ENCODE measurements at regions not wholly inside any gene's neighbourhood (a gene's known extent, or its start where the extent isn't known, plus 50 kb on each side); places are given as distances from the start of the nearest gene placed in this dataset.

DNA sequence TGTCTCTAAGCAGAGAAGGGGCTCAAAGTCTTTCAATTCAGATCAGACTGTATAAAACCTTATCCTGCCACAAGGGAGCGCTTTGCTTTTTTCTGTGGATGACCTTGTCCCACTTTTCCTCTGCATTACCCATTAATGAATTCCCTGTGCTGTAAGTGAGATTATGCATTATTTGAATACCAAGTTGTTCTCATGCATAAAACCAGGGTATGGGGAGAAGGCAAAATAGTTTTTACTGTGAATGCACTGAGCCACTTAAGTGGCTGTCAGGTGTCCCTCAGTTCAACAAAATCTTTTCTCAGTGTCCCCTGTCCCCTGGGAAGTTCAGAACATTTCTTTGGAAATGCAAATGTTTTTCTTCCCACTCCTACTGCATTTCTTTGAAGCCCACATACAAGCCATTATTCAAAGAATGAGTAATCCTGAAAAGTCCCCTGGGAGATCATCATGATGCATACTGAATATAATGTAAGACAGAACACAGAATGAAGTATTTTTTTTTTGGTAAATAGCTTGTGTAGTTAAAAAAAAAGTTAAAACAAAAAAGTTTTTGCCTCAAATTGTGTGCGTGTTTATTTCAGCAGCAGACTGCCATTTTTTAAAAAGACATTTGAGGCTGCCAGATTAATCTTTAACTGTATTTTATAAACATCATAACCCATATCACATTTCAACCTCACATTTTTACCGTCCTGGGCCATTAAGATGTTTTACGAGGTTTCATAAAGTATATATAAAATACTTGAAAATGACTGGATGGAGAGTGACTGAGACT lies 506.7 kb upstream of the PCDH9 start:
- Histone ChIP-seq H3K27me3 (ENCODE audit: control insufficient read depth, insufficient read depth, low read length) (no peaks in the 10 kb centered on the region), H3K36me3 (ENCODE audit: control insufficient read depth, insufficient read depth, low read length) (no peaks in the 10 kb centered on the region), H3K4me3 (ENCODE audit: low read depth, low read length) (no peak overlapping the region)
- TF ChIP-seq, protein P1, sequence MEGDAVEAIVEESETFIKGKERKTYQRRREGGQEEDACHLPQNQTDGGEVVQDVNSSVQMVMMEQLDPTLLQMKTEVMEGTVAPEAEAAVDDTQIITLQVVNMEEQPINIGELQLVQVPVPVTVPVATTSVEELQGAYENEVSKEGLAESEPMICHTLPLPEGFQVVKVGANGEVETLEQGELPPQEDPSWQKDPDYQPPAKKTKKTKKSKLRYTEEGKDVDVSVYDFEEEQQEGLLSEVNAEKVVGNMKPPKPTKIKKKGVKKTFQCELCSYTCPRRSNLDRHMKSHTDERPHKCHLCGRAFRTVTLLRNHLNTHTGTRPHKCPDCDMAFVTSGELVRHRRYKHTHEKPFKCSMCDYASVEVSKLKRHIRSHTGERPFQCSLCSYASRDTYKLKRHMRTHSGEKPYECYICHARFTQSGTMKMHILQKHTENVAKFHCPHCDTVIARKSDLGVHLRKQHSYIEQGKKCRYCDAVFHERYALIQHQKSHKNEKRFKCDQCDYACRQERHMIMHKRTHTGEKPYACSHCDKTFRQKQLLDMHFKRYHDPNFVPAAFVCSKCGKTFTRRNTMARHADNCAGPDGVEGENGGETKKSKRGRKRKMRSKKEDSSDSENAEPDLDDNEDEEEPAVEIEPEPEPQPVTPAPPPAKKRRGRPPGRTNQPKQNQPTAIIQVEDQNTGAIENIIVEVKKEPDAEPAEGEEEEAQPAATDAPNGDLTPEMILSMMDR (IDR thresholded peaks at IDR 0.05; ENCODE audit: insufficient read depth, low read length, poor library complexity, severe bottlenecking) = peak; percentile 55
- DNase-seq (ENCODE audit: low read depth) = peak; percentile 53

DNA sequence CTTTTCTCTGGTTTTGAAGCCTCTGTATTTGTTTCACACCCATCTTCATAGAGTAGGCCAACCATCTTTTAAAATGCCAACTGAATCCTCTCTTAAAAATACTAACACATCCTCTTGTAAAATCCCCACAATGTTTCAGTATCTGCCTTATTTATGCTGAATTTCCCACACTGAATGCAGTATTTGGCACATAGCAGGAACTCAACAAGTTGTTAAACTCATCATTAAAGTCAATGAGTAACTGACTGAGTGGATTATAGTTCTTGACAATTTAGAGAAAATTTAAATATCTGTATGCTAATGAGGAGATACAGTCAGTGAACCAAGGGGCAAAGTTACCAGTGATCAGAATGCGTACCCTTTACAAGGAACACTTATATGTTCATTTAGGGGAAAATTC lies 505.5 kb upstream of the PCDH9 start:
- H3K4me3 ChIP-seq (ENCODE audit: low read depth, low read length) = no peak overlapping the region
- no peak for DNase-seq (ENCODE audit: low read depth)
- TF ChIP-seq, protein P1 (IDR thresholded peaks at IDR 0.05; ENCODE audit: insufficient read depth, low read length, poor library complexity, severe bottlenecking) = no peak
- no peaks in the 10 kb centered on the region for H3K27me3 ChIP-seq (ENCODE audit: control insufficient read depth, insufficient read depth, low read length)
- no peaks in the 10 kb centered on the region for H3K36me3 ChIP-seq (ENCODE audit: control insufficient read depth, insufficient read depth, low read length)

DNA sequence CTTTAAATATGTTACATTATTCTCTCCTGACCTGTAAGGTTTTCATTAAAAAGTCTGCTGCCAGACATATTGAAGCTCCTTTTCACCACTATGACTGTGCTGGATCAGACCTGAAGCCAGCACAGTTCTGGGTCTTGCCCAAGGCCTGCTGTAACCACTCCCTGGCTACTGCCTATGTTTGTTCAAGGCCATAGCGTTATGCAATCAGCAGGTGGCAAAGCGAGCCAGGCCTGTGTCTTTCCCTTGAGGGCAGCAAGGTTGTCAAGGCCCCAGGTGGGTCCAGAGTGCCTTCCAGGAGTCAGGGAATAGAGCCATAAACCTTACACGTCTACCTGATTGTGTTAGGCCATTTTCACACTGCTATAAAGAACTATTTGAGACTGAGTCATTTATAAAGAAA lies 496.8 kb upstream of the PCDH9 start:
- TF ChIP-seq, protein P1 (IDR thresholded peaks at IDR 0.05; ENCODE audit: insufficient read depth, low read length, poor library complexity, severe bottlenecking) = no peak
- no peak overlapping the region for H3K4me3 ChIP-seq (ENCODE audit: low read depth, low read length)
- no peaks in the 10 kb centered on the region for H3K27me3 ChIP-seq (ENCODE audit: control insufficient read depth, insufficient read depth, low read length)
- H3K36me3 ChIP-seq (ENCODE audit: control insufficient read depth, insufficient read depth, low read length) = no peaks in the 10 kb centered on the region
- DNase-seq (ENCODE audit: low read depth) = no peak

DNA sequence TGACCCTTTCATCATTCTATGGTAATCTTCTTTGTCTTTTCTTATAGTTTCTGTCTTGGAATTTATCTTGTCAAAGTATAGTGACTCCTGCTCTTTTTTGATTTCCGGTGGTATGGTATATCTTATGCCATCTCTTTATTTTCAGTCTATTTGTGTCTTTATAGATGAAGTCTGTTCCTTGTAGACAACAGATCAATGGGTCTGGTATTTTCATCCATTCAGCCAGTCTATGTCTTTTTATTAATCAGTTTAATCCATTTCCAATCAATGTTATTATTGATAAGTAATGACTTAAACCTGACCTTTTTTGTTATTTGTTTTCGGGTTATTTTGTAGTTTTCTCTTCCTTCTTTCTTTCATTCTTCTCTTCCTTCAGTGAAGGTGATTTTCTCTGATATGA lies 495.9 kb upstream of the PCDH9 start:
- H3K27me3 ChIP-seq (ENCODE audit: control insufficient read depth, insufficient read depth, low read length) = no peaks in the 10 kb centered on the region
- DNase-seq (ENCODE audit: low read depth) = no peak
- no peaks in the 10 kb centered on the region for H3K36me3 ChIP-seq (ENCODE audit: control insufficient read depth, insufficient read depth, low read length)
- H3K4me3 ChIP-seq (ENCODE audit: low read depth, low read length) = no peak overlapping the region
- TF ChIP-seq, protein P1 (IDR thresholded peaks at IDR 0.05; ENCODE audit: insufficient read depth, low read length, poor library complexity, severe bottlenecking) = no peak

DNA sequence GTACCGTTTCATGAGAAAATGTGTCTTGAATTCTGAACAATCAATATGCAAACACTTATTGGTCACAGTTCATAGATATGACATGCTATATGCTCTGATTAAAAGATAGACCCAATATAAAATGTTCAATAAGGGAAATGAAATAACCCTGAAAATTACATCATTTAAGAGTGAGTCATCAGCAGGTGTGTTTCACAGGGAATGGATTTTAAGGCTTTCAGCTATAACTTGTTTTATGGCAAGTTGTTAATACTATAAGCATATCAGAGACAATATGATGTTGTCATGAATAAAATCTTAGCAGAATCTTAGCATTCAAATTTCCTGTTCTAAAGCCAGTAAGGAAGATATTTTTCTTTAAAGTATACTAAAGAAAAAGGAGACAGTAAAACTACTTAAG lies 483.4 kb upstream of the PCDH9 start:
- Histone ChIP-seq H3K36me3 (ENCODE audit: control insufficient read depth, insufficient read depth, low read length) (no peaks in the 10 kb centered on the region), H3K4me3 (ENCODE audit: low read depth, low read length) (no peak overlapping the region), H3K27me3 (ENCODE audit: control insufficient read depth, insufficient read depth, low read length) (no peaks in the 10 kb centered on the region)
- TF ChIP-seq, protein P1 (IDR thresholded peaks at IDR 0.05; ENCODE audit: insufficient read depth, low read length, poor library complexity, severe bottlenecking) = no peak
- DNase-seq (ENCODE audit: low read depth) = no peak

DNA sequence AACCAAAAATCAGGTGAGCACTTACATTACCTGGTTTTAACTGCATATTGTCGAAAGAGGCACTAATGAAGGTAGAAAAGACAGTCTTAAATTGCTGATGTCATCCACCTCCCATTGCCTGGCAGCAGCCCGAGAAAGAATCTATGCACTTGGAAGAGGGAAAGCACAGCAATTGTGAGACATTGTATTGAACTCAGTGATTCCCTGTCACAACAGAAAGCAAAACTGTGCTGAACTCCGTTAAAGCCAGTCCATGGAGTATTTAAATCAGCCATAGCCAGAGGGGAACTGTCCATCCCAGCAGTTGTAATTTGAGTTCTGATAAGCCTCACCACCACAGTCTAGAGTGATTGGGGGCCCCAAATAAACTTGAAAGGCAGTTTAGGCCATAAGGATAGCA lies 466.6 kb upstream of the PCDH9 start:
- H3K4me3 ChIP-seq (ENCODE audit: low read depth, low read length) = no peak overlapping the region
- H3K27me3 ChIP-seq (ENCODE audit: control insufficient read depth, insufficient read depth, low read length) = no peaks in the 10 kb centered on the region
- no peak for DNase-seq (ENCODE audit: low read depth)
- TF ChIP-seq, protein P1 (IDR thresholded peaks at IDR 0.05; ENCODE audit: insufficient read depth, low read length, poor library complexity, severe bottlenecking) = no peak
- H3K36me3 ChIP-seq (ENCODE audit: control insufficient read depth, insufficient read depth, low read length) = no peaks in the 10 kb centered on the region
